ENCODE measurements at regions not wholly inside any gene's neighbourhood (a gene's known extent, or its start where the extent isn't known, plus 50 kb on each side); places are given as distances from the start of the nearest gene placed in this dataset.

- no CpG with 5 or more reads among the region's 2 CpGs for WGBS, 2 donors (ENCODE audit: extremely low coverage in 2 of 2, insufficient read length in 2 of 2, insufficient replicate concordance in 1 of 2)
- Histone ChIP-seq H2AK5ac (ENCODE audit: low read depth, low read length) (no peak overlapping the region), H2BK120ac (ENCODE audit: low read depth, low read length) (no peak overlapping the region), H3K27ac (replicated peaks; ENCODE audit: low read length) (no peak overlapping the region), H2BK12ac (ENCODE audit: low read length) (no peak overlapping the region), H2AFZ (ENCODE audit: low read length) (no peak overlapping the region), H3K4me2 (ENCODE audit: insufficient read depth, low read length, poor library complexity, severe bottlenecking) (no peak overlapping the region), H3K36me3 (replicated peaks in 1 of 2; ENCODE audit: control insufficient read depth in 2 of 2, insufficient read depth in 2 of 2, low read length in 2 of 2) (no peaks in the 10 kb centered on the region), H3K23ac (ENCODE audit: low read depth, low read length, poor library complexity) (no peak overlapping the region), H3K14ac (ENCODE audit: low read length) (no peak overlapping the region), H3K79me1 (ENCODE audit: low read depth, low read length) (no peaks in the 10 kb centered on the region), H3K4me1 (ENCODE audit: control insufficient read depth in 2 of 2, insufficient read depth in 1 of 2, low read depth in 1 of 2, low read length in 2 of 2) (no peaks in the 10 kb centered on the region), H4K8ac (ENCODE audit: low read depth, low read length) (no peak overlapping the region), H3K9ac (ENCODE audit: low read depth, low read length, poor library complexity) (no peak overlapping the region), H2BK5ac (ENCODE audit: low read length) (no peak overlapping the region), H3K4me3 (ENCODE audit: low read length in 2 of 2) (no peak overlapping the region), H3K9me3 (replicated peaks in 1 of 2; ENCODE audit: control insufficient read depth in 2 of 2, insufficient read depth in 1 of 2, low read depth in 1 of 2, low read length in 2 of 2) (no peaks in the 10 kb centered on the region), H3K27me3 (ENCODE audit: control insufficient read depth in 3 of 3, insufficient read depth in 3 of 3, low read depth in 1 of 3, low read length in 3 of 3) (no peaks in the 10 kb centered on the region), H2BK15ac (ENCODE audit: low read length) (no peak overlapping the region), H4K91ac (ENCODE audit: low read depth, low read length, poor library complexity) (no peak overlapping the region), H3K4ac (ENCODE audit: low read length) (no peak overlapping the region), H3K18ac (ENCODE audit: low read length) (no peak overlapping the region)
- DNase-seq (ENCODE audit: low spot score): no peak
Observed at GRCh38 chr2:228344531-228344930, 163.0 kb upstream of the SPHKAP start.

- no peak overlapping the region for H2BK15ac ChIP-seq (ENCODE audit: low read length)
- H3K27me3 ChIP-seq (ENCODE audit: control insufficient read depth in 3 of 3, insufficient read depth in 3 of 3, low read depth in 1 of 3, low read length in 3 of 3): no peaks in the 10 kb centered on the region
- H3K4ac ChIP-seq (ENCODE audit: low read length): no peak overlapping the region
- H2BK12ac ChIP-seq (ENCODE audit: low read length): no peak overlapping the region
- no peaks in the 10 kb centered on the region for H3K9me3 ChIP-seq (replicated peaks in 1 of 2; ENCODE audit: control insufficient read depth in 2 of 2, insufficient read depth in 1 of 2, low read depth in 1 of 2, low read length in 2 of 2)
- H2BK5ac ChIP-seq (ENCODE audit: low read length): no peak overlapping the region
- H3K4me3 ChIP-seq (ENCODE audit: low read length in 2 of 2): no peak overlapping the region
- no peak overlapping the region for H2AFZ ChIP-seq (ENCODE audit: low read length)
- no peak overlapping the region for H2BK120ac ChIP-seq (ENCODE audit: low read depth, low read length)
- no peaks in the 10 kb centered on the region for H3K36me3 ChIP-seq (replicated peaks in 1 of 2; ENCODE audit: control insufficient read depth in 2 of 2, insufficient read depth in 2 of 2, low read length in 2 of 2)
- DNase-seq (ENCODE audit: low spot score): no peak
- H3K27ac ChIP-seq (replicated peaks; ENCODE audit: low read length): no peak overlapping the region
- no peak overlapping the region for H3K14ac ChIP-seq (ENCODE audit: low read length)
- H3K23ac ChIP-seq (ENCODE audit: low read depth, low read length, poor library complexity): no peak overlapping the region
- H3K9ac ChIP-seq (ENCODE audit: low read depth, low read length, poor library complexity): no peak overlapping the region
- H3K79me1 ChIP-seq (ENCODE audit: low read depth, low read length): no peaks in the 10 kb centered on the region
- no peak overlapping the region for H4K8ac ChIP-seq (ENCODE audit: low read depth, low read length)
- H2AK5ac ChIP-seq (ENCODE audit: low read depth, low read length): no peak overlapping the region
- no peak overlapping the region for H3K18ac ChIP-seq (ENCODE audit: low read length)
- H4K91ac ChIP-seq (ENCODE audit: low read depth, low read length, poor library complexity): no peak overlapping the region
- no peaks in the 10 kb centered on the region for H3K4me1 ChIP-seq (ENCODE audit: control insufficient read depth in 2 of 2, insufficient read depth in 1 of 2, low read depth in 1 of 2, low read length in 2 of 2)
- no peak overlapping the region for H3K4me2 ChIP-seq (ENCODE audit: insufficient read depth, low read length, poor library complexity, severe bottlenecking)
Observed at GRCh38 chr2:228339525-228339924, 158.0 kb upstream of the SPHKAP start.

- no peak overlapping the region for H3K14ac ChIP-seq (ENCODE audit: low read length)
- no peak overlapping the region for H2AK5ac ChIP-seq (ENCODE audit: low read depth, low read length)
- H2BK12ac ChIP-seq (ENCODE audit: low read length): no peak overlapping the region
- H3K36me3 ChIP-seq (replicated peaks in 1 of 2; ENCODE audit: control insufficient read depth in 2 of 2, insufficient read depth in 2 of 2, low read length in 2 of 2): no peaks in the 10 kb centered on the region
- H3K4ac ChIP-seq (ENCODE audit: low read length): no peak overlapping the region
- H3K9ac ChIP-seq (ENCODE audit: low read depth, low read length, poor library complexity): no peak overlapping the region
- H2AFZ ChIP-seq (ENCODE audit: low read length): no peak overlapping the region
- H2BK15ac ChIP-seq (ENCODE audit: low read length): no peak overlapping the region
- WGBS, 2 donors (ENCODE audit: extremely low coverage in 2 of 2, insufficient read length in 2 of 2, insufficient replicate concordance in 1 of 2): no CpG with 5 or more reads among the region's 2 CpGs
- DNase-seq (ENCODE audit: low spot score): no peak
- H4K8ac ChIP-seq (ENCODE audit: low read depth, low read length): no peak overlapping the region
- H2BK120ac ChIP-seq (ENCODE audit: low read depth, low read length): no peak overlapping the region
- H3K9me3 ChIP-seq (replicated peaks in 1 of 2; ENCODE audit: control insufficient read depth in 2 of 2, insufficient read depth in 1 of 2, low read depth in 1 of 2, low read length in 2 of 2): peaks cover 0 to 3% of the 10 kb centered on the region in 2 donors
- H3K4me3 ChIP-seq (ENCODE audit: low read length in 2 of 2): no peak overlapping the region
- no peak overlapping the region for H3K27ac ChIP-seq (replicated peaks; ENCODE audit: low read length)
- H3K18ac ChIP-seq (ENCODE audit: low read length): no peak overlapping the region
- no peak overlapping the region for H2BK5ac ChIP-seq (ENCODE audit: low read length)
- H4K91ac ChIP-seq (ENCODE audit: low read depth, low read length, poor library complexity): no peak overlapping the region
- no peaks in the 10 kb centered on the region for H3K79me1 ChIP-seq (ENCODE audit: low read depth, low read length)
- no peak overlapping the region for H3K4me2 ChIP-seq (ENCODE audit: insufficient read depth, low read length, poor library complexity, severe bottlenecking)
- no peak overlapping the region for H3K23ac ChIP-seq (ENCODE audit: low read depth, low read length, poor library complexity)
- no peaks in the 10 kb centered on the region for H3K4me1 ChIP-seq (ENCODE audit: control insufficient read depth in 2 of 2, insufficient read depth in 1 of 2, low read depth in 1 of 2, low read length in 2 of 2)
- H3K27me3 ChIP-seq (ENCODE audit: control insufficient read depth in 3 of 3, insufficient read depth in 3 of 3, low read depth in 1 of 3, low read length in 3 of 3): no peaks in the 10 kb centered on the region
Observed at GRCh38 chr2:228334180-228334579, 152.7 kb upstream of the SPHKAP start.

- WGBS, 2 donors (ENCODE audit: extremely low coverage in 2 of 2, insufficient read length in 2 of 2, insufficient replicate concordance in 1 of 2): no CpG with 5 or more reads among the region's 5 CpGs
- H4K91ac ChIP-seq (ENCODE audit: low read depth, low read length, poor library complexity): no peak overlapping the region
Observed at GRCh38 chr2:228329282-228329681, 147.8 kb upstream of the SPHKAP start.

More at GRCh38 chr2:228329282-228329681, 147.8 kb upstream of the SPHKAP start:
- no peak overlapping the region for H3K4me2 ChIP-seq (ENCODE audit: insufficient read depth, low read length, poor library complexity, severe bottlenecking)
- H3K9ac ChIP-seq (ENCODE audit: low read depth, low read length, poor library complexity): no peak overlapping the region
- H2AK5ac ChIP-seq (ENCODE audit: low read depth, low read length): no peak overlapping the region
- no peak overlapping the region for H2AFZ ChIP-seq (ENCODE audit: low read length)
- no peaks in the 10 kb centered on the region for H3K27me3 ChIP-seq (ENCODE audit: control insufficient read depth in 3 of 3, insufficient read depth in 3 of 3, low read depth in 1 of 3, low read length in 3 of 3)
- no peak for DNase-seq (ENCODE audit: low spot score)
- H3K4ac ChIP-seq (ENCODE audit: low read length): no peak overlapping the region
- H3K4me3 ChIP-seq (ENCODE audit: low read length in 2 of 2): no peak overlapping the region
- no peak overlapping the region for H3K14ac ChIP-seq (ENCODE audit: low read length)
- no peak overlapping the region for H4K8ac ChIP-seq (ENCODE audit: low read depth, low read length)
- H2BK15ac ChIP-seq (ENCODE audit: low read length): no peak overlapping the region
- no peaks in the 10 kb centered on the region for H3K4me1 ChIP-seq (ENCODE audit: control insufficient read depth in 2 of 2, insufficient read depth in 1 of 2, low read depth in 1 of 2, low read length in 2 of 2)
- H3K9me3 ChIP-seq (replicated peaks in 1 of 2; ENCODE audit: control insufficient read depth in 2 of 2, insufficient read depth in 1 of 2, low read depth in 1 of 2, low read length in 2 of 2): peaks cover 0 to 5% of the 10 kb centered on the region in 2 donors
- H2BK12ac ChIP-seq (ENCODE audit: low read length): no peak overlapping the region
- H2BK5ac ChIP-seq (ENCODE audit: low read length): no peak overlapping the region
- H3K23ac ChIP-seq (ENCODE audit: low read depth, low read length, poor library complexity): no peak overlapping the region
- H3K27ac ChIP-seq (replicated peaks; ENCODE audit: low read length): no peak overlapping the region
- no peak overlapping the region for H3K18ac ChIP-seq (ENCODE audit: low read length)
- H3K36me3 ChIP-seq (replicated peaks in 1 of 2; ENCODE audit: control insufficient read depth in 2 of 2, insufficient read depth in 2 of 2, low read length in 2 of 2): no peaks in the 10 kb centered on the region
- H2BK120ac ChIP-seq (ENCODE audit: low read depth, low read length): no peak overlapping the region
- no peaks in the 10 kb centered on the region for H3K79me1 ChIP-seq (ENCODE audit: low read depth, low read length)

Measured in neuronal stem cell (in vitro differentiated cells).